RKO (cell line): ENCODE measurements at regions not wholly inside any gene's neighbourhood (a gene's known extent, or its start where the extent isn't known, plus 50 kb on each side); places are given as distances from the start of the nearest gene placed in this dataset.

Experiments
- DNase-seq: peaks from one replicate; pipeline ENCODE4 v3.0.0-alpha.2; 2016; ENCODE audit warnings: low spot score

DNA sequence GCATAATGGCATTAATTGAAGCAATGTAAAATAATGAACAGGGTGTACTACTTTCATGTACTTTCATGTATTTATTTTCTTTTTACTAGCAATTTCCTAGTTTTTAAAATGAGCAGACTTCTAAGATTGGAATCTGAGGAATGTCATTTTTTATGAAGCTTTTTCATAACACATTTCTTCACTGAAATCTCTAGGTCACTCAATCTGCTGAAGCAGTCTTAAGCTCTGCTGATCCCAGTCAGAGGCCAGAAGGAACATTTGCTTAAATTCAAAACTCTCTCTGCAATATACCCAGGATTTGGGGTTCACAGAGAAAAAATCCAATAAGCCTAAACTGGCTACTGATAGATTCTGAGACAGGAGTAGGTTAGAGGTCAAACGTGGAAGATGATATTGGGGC lies 73.6 kb upstream of the CNTN1 start:
- no peak for DNase-seq

DNA sequence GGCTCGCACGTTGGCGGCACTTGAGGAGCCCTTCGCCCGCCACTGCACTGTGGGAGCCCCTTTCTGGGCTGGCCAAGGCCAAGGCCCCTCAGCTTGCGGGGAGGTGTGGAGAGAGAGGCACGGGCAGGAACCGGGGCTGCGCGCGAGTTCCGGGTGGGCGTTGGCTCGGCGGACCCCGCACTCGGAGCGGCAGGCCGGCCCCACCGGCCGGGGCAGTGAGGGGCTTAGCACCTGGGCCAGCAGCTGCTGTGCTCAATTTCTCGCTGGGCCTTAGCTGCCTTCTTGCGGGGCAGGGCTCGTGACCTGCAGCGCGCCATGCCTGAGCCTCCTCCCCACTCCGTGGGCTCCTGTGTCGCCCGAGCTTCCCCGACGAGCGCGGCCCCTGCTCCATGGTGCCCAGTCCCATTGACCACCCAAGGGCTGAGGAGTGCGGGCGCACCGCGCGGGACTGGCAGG lies 71.6 kb upstream of the CNTN1 start:
- no peak for DNase-seq

DNA sequence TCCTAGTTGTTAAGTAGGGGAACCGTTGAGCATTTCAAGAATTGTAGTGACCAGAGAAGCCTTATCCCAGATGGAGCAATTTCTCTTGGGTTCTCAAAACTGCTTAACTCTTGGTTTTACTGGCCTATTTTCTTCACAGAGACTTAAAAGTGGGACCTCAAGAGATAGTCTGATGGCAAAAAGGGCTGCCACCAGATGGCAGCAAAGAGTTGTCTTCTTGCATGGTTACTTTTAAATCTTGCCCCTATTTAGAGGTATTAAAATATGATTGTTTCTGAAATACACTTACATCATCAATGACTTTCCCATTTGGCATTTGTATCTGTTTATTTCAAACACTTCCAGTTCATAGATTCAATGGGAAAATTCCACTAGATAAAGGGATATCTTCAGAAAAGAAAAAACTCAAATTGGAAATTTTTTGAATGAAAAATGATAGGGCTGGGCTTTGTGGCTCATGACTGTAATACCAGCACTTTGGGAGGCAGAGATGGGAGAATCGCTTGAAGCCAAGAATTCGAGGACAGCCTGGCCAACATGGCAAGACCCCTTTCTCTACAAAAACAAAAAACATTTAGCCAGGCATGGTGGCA lies 69.9 kb upstream of the CNTN1 start:
- peak; percentile 53 for DNase-seq

DNA sequence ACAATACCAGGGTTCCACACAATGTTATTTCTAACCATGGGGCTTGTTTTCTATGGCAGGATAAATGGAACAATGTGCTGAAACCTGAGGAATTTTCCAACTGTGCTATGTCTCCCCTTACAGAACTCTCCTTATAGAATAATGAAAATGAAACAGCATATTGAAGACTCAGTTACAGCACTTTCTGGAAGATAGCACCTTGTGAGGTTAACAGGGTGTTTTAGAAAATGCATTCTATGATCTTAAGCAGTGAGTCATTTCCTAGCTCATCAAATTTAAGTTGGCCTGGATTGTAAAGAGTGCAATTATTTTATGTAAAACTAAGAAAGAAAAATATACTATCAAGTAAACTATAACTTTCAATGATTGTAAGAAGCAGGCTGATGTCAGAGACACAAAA lies 60.1 kb upstream of the CNTN1 start:
- DNase-seq = no peak

DNA sequence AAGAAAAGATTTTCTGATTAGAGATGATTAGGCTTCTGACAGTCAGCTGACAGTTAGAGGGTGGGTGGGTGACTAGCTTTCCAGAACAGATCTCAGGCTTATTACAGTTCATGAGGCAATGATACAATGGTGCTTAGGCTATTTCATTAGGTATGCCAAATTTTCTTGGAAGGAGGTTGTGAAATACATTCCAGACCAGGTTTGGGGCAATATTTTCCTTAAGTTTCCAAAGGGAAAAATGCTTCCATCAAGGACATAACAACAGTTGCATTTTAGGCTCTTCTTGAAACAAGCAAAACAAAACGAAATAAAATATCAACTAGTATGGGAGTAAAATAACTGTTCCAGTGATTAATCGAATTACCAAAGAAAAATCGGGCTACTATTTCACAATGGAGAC lies 59.3 kb upstream of the CNTN1 start:
- no peak for DNase-seq

DNA sequence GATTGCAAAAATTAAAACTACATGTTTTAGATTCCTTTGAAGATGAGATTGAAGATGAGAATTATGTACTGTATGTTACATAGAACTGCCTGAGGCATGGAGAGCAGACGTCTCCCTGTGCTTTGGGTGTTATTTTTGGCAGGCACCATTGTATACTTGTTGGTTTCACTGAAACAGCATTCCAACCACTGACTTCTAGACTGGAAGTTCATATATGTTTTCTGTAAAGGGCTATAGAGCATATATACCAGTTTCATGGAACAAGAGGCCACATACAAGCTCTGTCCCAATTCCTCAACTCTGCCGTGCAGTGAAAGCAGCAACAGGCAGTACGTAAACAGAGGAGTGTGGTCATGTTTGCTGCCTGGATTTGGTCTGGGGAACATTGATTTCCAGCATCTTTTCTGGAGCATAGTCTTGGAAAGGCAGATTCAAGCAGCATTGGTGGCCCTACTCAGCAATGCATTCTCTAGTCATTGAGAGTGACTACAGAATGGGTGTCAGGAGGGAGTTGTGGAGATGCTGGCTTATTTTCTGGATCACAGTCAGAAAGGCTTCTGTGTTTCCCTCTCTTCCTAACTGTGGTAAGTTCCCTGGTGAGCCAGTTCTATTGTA lies 57.6 kb upstream of the CNTN1 start:
- DNase-seq = no peak

DNA sequence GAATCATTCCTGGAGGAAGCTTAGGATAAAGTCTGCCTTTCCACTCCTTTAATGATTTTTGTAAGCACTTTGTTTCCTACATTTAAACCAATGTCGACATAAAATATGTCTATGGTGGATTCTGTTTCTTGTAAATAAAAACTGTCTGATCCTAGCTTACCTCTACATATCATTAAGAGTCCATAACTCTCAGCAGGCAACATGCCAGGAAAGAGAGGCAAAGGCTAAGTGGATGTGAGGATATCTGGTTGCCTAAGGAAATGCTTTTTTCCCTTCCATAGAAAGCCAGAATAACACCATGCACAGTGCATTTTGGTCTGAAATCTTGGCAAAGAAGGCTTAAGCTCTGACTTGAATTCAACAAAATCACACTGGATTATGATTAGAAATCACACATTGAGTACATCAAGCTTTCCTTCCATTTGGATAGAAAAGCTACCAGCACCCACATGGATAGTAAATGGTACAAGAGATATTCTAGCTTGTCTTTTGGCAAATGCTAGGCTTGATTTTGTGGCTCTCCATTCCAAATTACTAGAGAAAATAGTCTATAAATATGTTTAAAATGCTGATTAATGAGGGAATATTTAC lies 57.0 kb upstream of the CNTN1 start:
- DNase-seq = no peak
